Effector CD4-positive, alpha-beta T cell (primary cell): ENCODE measurements at regions not wholly inside any gene's neighbourhood (a gene's known extent, or its start where the extent isn't known, plus 50 kb on each side); places are given as distances from the start of the nearest gene placed in this dataset.

Experiments used
- DNase-seq: peaks from one replicate; pipeline ENCODE4 v3.0.0-alpha.2; 2020

DNA sequence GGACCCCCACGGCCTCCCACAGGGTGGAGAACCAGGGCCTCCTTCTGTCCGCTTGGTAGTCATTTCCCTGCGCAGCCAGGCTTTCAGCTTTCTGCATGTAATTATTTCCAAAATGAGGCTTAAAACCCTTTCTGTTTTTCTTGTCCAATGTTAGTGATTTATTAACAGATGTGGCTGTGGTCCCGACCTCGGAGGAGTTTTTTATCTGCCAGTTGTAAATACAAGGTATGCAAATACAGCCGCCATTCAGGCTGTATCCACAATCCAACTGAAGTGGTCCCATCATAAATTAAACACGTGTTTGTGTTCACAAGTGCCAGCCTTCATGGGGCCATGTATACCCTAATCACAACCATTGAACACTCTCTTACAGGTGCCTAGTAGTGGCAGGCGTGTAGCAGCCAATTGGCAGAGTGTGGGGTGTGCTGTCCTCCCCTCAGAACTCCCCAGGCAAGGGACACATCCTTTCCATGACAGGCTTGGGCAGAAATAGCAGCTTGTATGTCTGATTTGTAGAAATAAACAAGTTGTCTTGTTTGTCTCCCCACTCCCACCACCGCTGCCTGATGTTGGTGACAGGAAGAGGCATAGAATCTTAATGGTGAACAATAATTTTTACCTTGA lies 251.3 kb upstream of the MKI67 start:
- DNase-seq, result no peak

DNA sequence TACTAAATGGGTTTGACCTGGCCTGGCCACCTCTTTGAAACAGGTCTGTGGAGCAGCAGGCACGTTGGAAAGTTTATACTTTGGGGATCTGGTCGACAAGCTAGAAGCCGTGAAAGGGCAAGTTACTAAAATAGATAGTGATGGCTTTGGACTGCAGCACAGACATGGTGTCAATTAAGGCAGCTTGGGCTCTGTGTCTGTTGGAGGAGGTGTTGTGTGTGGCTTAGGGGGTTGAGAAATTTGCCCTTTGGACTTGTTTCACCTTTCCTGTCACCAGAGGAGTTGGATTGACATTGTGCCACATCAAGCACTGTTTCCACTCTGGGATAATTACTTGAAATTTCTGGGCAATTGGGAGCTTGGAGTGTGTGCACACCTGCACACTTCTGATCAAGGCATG lies 251.8 kb upstream of the MKI67 start:
- no peak for DNase-seq

DNA sequence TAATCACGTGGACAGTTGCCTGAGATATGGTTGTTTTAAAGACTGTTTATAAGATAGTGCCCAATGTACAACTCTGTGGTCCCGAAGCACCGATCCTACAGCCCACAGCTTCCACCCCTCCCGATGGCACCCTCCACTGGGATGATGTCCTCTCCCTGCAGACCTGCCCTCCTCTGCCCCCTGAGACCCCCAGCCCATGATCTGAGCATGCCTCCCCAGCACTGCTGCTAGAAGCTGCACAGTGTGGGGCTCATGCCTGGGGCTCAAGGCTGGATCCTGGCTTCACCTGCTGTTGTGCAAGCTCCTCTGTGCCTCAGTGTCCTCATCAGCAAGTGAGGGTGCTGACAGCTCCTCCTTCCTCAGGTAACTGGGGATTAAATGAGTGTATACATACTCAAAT lies 254.7 kb upstream of the MKI67 start:
- no peak for DNase-seq

DNA sequence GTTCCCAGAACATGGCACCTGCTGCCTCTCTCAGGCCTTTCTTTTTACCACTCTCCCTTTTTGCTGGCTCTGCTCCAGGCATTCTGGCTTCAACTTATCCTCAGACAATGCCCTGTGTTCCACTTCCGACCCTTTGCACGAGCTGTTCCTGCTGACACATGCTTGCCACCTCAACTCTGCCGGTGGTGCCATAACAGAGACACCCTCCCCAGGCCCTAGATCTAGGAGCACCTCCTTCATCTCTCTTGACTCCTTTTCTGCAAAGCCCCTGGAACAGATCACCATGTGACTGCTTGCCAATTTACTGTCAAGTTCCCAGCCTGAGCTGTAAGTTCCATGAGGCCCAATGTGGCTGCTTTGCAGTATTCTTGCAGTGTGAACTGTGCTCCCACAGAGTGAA lies 256.0 kb upstream of the MKI67 start:
- no peak for DNase-seq

DNA sequence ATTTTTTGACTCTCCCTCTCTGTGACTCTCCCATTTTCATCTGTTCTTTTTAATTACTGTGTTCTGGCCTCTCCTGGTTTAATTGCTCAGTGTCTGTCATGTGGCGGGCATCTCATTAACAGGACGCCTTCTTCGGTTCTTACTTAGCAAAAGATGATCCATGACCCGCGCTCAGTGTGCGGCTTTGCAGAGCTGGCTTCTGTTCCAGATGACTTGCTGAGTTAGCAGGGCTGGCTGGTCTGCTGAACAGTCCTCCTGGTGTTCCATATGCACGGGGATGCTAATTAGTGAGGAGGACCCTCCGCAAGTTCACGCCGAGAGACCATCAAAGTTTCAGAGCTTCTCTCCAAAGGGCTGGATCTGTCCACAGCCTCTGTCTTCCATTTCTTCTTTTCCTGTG lies 258.6 kb upstream of the MKI67 start:
- DNase-seq, result no peak

DNA sequence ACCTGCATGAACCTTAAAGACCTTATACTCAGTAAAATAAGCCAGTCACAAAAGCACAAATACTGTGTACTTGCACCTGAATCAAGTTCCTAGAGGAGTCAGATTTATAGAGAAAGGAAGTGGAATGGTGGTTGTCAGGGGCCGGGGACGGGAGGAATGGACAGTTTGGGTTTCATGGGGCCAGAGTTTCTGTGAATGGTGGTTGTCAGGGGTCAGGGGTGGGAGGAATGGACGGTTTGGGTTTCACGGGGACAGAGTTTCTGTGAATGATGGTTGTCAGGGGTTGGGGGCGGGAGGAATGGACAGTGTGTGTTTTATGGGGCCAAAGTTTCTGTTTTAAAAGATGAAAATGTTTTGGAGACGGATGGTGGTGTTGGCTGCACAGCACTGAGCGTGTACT lies 260.0 kb upstream of the MKI67 start:
- DNase-seq, result no peak

DNA sequence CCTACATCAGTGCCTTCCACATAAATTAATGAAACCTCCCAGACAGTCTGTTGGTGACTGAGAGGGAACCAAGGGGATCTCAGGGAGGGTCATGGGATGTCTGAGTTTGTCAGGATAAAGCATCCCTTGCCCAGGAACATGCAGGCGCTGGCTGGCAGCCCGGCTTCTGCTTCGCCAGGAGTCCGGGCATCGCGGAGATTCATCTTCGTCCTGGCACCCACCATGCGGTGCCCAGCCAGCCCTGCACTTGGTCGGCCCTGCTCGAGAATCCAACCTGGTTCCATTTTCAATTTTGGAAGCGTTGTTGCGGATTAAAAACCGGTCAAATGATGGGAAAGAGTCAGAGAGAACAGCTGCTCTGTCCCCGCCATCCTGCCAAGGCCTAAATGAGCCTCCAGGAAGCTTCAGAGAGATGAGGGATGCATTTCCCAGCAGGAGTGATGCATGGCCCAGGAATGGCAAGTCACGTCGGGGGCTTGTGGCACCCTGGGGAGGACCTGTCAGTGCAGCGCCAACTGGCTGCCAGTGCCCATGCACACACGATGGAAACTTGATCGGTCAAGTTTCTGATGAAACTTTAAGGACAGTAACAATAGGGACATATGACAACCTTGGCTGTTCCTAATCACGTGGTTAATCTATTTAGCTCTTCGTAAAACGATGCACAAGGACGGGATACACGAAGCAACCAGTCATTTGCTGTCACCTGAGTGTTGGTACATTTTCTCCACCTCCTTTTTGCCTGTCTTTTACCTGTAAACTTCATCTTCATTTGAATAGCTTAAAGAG lies 260.8 kb upstream of the MKI67 start:
- no peak for DNase-seq

DNA sequence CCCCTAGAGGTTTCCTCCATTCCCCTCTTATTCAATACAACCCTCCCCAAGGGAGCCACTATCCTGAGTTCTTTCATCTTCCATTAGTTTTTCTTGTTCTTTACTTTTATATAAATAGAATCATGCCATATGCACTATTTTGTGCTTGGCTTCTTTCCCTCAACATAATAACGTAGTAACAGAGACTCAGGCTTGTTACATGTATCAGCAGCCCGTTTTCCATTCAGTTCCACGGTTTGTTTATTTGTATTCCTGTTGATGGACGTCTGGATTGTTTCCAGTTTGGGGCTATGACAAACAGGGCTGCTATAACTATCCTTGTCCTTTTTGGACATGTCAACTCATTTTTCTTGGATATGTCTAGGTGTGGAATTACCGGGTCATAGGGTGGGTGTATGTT lies 264.4 kb upstream of the MKI67 start:
- no peak for DNase-seq

DNA sequence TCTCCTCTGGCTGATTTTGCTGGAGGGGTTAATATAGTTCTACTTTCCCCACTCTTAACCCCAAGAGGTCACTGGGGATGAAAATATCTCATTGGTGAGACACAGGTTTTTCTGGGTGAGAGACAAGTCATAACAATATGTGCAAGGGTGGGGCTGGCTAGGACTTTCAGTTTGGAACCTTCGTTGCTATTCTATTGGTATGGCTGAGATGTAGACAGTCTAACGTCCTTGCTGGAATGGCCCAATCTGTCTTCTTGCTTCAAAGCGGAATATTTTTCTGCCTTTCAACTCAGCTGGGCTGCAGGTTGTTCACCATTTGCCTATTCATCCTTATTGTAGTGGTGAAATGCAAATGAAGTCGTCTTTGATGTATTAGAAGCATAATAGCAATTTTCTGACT lies 267.3 kb upstream of the MKI67 start:
- no peak for DNase-seq

DNA sequence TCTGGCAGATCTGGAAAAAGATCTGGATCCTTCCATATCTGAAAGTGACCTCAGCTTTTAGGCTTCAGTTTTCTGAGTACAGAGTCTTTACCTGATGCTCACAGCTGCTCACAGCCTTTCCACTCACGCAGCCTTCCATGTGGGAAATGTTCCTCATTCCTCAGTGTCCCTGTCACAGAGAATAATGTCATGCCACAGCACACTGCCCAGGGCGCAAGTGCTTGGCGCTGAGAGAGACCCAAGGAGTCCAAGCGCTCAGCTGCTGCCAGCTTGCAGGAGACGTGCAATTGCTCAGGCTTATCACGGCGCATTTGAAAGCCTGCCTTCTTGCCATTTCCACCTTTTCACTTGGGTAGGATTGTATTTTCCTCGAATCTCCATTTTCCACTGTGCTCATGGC lies 271.9 kb upstream of the MKI67 start:
- no peak for DNase-seq

DNA sequence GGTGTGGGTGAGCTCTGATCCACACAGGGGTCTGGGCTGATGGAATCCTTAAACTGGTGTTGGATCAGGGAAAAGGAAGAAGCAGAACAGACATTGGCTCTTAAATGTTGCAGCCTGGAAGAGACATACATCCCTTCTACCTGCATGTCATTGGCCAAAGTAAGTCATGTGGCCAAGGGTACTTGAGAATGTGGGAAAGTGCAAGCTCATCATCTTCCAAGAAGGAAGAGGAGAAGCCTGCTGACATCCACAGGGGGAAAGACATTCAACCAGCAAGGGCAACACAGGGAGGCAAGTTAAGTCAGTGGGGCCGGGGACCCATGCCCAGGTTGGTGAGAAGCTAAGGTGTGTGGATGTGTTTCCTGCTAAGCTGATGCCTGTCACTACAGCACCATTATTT lies 272.8 kb upstream of the MKI67 start:
- DNase-seq, result no peak

DNA sequence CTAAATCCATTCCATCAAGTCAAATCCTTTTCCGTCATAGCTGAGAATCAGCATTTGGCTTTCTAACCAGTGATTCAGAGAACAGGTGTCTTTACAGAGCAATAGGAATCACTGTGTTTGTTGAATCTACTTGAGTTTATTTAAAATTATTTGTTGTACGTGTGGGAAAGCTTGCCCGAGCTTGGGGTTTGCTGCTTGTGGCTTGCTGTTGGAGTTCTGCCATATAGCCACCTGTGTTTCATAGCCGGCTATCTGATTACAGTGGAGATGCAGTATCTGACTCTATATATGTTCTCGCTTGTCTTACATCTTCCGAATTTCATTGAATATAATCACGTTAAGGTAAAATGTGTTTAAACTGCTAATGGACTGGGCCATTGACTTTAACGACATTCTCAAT lies 274.3 kb upstream of the MKI67 start:
- no peak for DNase-seq

DNA sequence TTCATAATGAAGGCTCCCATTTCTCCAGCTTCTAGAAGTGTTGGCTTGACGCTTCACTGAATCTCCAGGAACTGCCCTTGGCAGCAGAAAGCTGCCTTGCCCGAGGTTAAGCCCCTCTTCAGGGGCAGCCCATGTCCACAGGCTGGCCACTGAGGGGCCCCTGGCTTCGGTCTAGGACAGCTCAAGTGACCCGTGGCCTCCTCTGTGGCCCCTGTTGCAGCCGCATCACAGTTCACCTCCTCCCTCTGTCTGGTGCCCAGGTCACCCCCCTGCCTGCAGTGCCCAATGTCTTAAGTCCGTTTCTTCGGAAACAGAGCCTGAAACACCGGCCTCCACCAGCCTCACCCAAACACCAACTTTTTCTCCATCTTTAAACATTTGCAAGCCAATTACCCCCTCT lies 279.2 kb upstream of the MKI67 start:
- no peak for DNase-seq

DNA sequence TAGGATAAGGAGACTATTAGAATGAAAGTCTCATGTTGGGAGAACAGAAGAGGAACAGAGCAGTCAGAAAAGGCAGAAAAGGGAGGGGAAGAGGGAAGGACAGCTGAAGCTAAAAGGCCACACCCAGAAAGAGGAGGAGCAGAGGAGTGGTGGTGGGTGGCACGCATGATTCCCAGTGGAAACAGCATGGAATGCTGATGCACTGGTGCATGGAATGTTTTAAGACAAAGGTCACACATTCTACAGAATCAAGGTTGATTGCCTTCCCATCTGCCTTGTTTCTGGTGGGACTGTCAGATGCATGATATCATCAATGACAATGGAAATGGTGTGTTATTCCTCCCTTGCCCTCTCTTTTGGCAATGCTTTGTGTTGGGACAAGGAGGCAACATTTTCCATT lies 285.4 kb upstream of the MKI67 start:
- DNase-seq, result no peak

DNA sequence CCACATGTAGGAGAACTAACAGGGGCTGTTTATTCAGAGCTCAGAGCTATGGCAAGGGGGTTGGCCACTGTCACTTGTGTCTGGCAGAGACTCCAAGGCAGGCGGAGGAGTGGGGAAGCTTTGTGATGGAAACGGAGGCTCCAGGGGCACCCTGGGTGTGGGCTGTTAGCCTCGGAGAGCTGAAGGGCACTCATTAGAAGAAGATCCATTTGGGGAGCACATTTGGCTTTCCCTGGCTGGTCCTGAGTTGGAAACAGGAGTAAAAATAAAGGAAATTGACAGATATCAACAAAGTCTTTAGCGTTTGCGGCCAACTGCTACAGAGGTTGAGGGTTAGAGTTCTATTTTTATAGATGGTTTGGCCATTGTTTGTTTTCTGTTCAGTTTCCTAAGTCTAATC lies 288.3 kb upstream of the MKI67 start:
- DNase-seq, result no peak

DNA sequence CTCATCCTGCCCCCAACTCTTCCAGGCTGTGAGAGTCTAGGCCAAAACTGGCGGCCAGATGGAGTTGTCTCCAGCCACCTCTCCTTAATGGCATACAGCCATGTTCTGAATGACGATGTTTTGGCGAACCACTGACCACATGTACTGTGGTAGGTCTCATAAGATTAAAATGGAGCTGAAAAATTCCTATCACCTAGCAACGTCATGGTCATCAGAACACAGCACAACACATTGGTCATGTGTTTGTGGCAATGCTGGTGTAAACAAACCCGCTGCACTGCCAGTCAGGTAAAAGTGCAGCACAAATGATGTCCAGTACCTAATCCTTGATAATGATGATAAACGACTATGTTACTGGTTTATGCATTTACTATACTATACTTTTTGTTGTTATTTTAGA lies 290.0 kb upstream of the MKI67 start:
- DNase-seq, result no peak

DNA sequence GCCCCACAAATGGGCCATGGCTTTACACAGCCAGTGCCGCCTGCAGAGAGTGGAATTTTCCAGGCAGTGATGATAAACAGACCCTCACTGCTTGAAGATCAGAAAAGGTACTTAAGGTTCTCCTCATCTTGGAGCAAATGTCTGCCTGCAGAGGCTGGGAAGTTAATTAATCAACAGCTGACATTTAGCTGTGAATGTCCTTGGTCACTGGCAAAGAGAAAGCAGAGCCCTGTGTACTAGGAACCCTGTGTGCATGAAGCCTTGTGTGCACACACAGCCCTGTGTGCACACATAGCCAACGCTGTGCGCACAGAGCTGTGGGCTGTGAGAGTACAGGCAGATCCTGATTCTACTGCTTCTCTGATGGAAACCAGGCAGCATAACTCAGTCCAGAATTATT lies 291.6 kb upstream of the MKI67 start:
- no peak for DNase-seq

DNA sequence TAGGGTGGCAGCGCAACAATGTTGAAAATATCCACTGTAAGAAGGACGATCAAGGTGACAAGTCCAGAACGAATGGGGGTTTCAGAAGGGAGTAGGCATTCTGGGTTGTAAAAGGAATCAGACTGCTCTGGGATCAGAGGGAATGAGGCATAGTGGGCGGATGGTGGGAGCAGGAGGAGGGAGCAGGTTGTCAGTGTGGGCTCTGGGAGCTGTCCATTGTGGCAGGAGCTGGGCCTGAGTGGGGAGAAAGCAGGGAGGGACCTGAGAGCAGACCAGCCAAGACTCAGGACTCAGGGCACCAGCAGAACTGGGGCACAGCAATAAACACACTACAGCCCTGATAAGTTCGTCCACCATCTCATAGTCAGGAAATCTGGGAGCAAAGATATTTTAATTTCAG lies 292.6 kb upstream of the MKI67 start:
- no peak for DNase-seq

DNA sequence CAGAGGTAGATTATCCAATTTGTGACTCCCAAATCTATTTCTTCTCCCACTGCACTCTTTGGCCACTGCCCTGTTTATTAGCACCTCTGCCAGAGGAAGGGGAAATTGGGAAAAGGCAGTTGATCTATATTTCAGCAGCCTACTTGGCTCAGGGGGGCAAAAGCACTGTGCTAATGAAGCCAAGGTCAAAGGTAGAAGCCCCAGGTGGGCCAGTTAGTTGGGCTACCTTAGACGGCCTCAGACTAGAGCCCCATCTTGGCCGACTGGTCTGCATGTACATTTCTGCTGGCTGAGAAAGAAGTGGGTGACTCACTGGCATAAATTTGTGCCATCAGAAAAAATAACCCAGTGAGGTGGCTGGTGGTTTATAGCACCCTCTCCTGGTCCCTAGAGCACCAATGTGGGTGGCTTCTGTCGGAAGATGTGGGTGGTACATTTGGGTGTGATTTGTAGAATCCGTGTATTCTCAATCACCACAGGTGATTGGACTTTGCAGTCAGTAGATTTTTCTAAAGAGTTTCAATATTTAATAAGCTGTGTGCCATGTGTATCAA lies 293.3 kb upstream of the MKI67 start:
- DNase-seq, result no peak

DNA sequence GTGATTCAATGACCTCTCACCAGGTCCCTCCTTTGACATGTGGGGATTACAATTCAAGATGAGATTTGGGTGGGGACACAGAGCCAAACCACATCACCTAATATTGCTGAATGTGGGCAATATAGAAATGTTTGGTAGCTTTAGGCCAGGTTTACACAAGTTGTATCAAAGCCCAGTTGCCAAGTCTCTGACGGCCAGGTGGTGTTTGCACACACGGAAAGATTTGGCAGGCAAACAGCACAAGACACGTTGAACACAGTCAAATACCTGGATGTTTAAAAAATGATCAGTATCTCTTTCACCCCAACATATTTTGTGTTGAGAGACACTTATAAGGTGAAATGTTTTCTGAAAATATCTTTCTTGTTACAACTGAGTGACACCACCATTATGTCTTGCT lies 294.4 kb upstream of the MKI67 start:
- no peak for DNase-seq

DNA sequence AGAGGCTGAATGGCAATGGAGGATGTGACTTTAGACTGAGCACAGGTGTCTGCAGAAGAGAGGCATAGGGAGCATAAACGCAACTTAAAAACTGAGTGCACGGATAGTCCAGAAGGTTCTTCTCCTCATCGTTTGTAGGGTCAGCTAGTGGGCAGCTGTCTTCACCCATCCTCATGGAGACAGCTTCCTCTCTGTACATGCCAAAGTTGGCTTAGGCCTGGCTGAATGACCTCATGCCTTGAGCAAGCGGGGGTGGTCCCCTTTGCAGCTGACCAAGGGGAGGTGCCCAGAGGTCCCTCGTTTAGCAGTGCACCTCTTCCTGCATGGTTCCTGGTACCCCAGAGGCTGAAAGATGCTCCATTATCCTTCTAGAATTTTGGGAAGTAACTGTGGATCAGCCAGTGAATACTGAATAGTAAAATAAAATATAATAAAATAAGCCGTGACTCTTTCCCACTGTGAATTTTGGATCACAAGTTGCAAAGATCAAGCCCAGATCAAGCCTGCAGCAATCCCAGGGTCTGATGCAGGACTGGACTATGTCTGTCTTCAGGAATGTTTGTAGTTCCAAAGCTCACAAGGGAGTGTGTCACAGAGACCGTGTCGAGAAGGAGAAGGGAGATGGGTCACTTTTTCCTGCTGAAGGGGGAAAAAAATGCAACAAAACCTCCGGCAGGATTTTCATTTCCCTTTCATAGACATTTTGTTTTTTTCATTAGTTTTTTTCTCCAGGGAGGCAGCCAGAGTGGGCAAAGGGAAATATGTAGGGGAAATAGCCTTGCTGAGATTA lies 295.3 kb upstream of the MKI67 start:
- no peak for DNase-seq

DNA sequence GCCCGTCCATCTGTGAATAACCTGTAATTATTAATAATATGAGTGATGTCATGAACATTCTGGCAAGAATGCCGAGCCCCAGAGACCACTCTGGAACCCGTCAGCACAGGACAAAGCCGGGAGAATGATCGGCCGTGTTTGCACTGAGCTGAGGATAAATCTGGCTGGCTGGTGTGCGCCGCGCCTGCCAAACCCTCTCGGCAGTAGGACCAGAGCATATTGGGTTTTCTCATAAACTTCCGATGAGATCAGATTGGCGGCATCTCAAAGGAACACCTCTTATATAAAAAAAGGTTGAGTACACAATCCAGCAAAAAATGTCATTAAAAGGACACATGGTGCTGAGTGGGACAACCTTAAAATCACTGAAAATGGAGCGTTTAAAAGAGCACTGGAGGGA lies 296.0 kb upstream of the MKI67 start:
- no peak for DNase-seq

DNA sequence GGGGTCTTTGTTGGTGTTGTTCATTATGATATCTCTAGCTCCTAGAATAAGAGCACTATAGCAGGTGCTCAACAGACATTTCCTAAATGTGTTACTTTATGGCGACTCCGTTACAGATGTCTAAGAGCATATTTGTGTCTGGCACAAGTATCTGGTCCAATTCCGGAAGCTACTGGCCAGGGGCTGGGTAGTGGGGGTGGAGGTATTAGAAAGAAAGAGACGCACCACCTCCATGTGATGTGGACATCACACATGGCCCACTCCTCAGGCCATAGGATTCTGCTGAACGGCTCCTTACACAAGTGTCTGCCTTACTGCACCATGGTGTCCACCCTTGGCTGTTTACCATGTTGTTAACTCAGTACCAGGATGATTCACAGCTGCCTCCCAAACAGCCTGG lies 296.8 kb upstream of the MKI67 start:
- DNase-seq, result no peak

DNA sequence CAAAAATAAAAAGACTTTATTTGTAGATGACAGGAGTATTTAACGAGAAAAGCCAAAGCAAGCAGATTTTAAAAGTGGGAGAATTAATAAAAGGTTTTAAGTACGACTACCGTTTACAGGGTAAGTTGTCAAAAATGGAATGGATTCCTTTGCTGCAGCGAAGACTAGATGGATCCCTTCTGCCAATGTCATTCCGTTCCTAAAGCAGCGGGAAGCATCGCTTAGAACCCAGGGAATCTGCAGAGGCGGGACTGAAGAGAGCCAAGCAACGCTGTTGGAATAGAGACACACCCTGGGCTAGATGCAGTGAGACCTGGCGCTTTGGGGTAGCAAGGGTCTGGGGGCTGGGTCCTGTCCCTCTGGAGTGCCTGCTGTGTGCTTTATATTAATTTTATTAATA lies 303.1 kb upstream of the MKI67 start:
- DNase-seq, result no peak
